ENCODE measurements at regions not wholly inside any gene's neighbourhood (a gene's known extent, or its start where the extent isn't known, plus 50 kb on each side); places are given as distances from the start of the nearest gene placed in this dataset.

DNA sequence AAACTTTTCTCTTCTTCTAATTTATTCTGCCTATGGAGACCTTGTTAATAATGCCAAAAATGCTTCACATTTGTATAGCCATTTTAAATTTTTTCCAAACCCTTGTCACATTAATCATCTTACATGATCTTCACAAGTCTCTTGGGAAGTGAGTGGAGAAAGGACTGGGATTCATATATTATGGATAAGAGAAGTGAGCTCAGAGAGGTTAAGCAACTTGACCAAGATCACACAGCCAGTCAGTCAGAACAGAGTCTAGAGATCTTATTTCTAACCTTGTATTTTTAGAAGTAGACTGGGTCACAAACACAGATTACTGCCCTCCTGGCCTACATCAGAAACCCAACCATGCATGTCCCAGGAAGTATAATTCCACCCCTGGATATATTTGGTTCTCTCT lies 218.0 kb upstream of the ADRA1B start:
- no peak for DNase-seq (ENCODE audit: low read depth in 2 of 2)

DNA sequence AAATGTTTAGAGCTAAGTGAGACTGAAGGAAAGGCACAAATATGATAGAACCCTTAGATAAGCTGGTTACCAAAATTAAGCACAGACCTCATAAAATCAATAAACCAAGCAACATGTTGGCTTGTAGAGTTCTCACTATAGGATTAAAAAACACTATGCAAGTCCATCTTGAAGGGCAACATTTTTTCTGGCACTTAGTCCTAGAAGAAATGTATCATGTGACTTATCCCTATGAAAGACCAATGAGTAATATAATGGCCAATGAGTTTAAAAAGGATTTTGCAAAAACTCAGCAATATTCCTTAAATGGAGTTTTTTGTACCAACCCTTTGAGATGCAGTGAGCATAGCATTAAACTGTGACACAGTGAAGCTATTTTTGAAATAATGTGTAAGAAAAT lies 216.3 kb upstream of the ADRA1B start:
- no peak for DNase-seq (ENCODE audit: low read depth in 2 of 2)

DNA sequence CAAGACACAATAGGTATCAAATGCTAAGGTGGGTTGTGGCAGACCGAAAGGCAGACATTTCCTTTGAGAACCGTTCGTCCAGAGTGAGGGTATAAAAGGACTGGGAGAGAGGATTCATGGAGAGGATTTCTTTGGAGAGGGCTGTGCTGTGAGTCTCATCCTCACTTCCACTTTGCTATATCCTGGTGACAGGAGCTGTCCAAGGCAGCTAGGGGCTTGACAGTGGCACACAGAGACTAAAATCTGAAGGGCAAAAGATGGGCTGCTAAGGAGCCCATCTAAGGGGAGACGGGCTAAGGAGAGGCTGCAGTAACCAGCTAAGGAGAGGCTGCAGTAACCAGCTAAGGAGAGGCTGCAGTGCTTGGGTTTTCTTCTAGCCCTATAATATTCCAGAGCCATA lies 214.0 kb upstream of the ADRA1B start:
- DNase-seq (ENCODE audit: low read depth in 2 of 2): no peak

DNA sequence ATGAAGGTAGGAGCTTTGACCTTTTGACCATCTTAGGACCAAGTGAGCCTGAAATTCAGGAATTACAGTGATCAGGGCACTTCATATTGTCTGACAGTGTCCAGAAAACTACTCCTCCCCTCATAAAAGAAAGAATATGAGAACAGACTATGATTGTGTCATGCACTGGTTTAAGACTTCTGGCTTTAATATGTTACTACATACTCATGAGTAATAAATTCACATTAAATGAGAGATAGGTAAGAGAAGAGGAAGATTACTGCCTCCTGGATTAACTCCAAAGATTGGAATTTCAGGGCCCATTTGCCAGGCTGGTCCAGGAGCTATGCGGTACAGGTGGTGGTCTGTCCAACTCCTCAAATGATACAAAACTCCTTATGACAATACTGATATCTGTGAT lies 213.5 kb upstream of the ADRA1B start:
- DNase-seq (ENCODE audit: low read depth in 2 of 2): no peak

DNA sequence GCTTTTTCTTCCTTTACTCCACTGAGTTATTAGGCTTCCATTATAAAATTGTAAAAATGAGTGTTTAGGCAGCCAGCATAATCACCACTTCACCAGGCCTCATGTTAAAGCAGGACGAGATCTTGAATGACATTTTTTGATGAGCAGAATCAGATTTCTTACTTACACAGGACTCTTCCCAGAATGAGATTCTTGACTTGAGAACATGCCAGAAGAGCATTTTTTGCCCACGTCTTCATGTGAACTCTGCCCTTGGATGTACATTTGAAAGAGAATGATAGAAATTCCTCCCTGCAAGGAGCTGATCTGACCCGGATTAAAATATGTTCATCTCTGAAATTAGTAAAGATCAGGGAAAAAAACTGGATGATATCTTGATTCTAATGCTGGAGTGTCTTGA lies 212.1 kb upstream of the ADRA1B start:
- no peak for DNase-seq (ENCODE audit: low read depth in 2 of 2)

DNA sequence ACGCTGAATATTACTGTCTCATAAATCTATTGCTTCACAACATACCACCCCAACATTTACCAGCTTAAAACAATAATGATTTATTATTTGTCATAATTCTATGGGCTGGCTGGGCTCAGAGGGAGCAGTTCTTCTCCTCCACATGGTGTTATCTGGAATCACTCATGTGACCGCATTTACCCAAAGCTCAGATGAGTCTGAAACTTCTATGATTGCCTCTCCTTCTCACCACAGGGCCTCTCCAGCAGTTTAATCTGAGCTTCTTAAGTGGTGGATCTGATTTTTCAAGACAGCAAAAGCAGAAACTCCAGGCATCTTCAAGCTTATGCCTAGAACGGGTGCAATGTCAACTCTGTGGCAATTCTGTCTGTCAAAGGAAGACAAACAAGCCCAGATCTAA lies 210.3 kb upstream of the ADRA1B start:
- no peak for DNase-seq (ENCODE audit: low read depth in 2 of 2)

DNA sequence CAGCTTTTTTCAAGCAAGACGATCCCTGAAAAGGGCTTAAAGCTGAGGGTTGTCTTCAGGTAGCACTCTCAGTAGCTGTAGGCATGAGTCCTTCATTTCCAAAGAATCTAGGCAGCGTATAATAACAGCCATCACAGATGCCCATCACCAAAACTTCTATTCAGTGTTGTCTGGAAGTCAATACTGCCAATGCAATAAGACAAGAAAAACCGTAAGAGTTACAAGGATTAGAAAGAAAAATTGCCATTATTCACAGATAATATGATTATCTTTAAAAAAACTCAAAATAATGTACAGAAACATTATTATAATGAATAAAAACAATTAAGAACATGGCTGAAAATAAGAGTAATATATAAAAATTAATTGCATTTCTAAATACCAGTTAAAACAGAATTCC lies 208.2 kb upstream of the ADRA1B start:
- no peak for DNase-seq (ENCODE audit: low read depth in 2 of 2)

DNA sequence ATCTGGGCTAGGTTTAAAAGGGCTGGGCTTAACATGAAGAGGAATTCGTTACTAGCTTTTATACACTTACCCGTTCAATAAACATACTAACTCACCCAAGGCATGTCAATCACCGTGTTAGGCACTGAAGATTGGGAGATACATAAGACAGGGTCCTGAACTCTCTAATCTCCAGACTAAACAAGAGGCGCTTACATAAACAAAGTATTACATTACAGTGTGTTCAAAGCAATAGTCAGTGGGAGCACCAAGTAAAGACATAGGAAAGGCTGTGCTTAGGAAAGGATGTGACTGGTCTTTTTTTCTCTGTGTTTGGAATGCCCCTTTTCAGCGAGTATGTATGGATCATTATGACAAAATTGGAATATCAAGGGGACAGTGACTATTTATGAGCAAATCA lies 203.6 kb upstream of the ADRA1B start:
- DNase-seq (ENCODE audit: low read depth in 2 of 2): no peak

DNA sequence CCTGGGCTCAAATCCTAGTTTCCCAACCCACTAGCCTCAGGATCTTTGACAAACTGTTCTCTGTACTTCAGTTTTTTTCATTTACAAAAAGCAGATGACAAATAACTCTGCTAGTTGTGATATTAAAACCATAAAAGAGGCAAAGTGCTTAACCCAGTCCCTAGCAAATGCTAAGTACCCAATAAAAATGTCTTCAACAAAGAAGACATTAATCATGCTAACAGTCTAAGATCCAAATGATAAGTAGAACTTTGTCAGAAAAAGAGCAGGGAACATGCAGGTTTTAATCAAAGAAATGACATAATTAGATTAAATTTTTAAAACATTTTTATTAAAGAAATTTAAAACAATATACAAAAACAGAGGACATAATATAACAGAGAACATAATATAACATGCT lies 203.0 kb upstream of the ADRA1B start:
- no peak for DNase-seq (ENCODE audit: low read depth in 2 of 2)

DNA sequence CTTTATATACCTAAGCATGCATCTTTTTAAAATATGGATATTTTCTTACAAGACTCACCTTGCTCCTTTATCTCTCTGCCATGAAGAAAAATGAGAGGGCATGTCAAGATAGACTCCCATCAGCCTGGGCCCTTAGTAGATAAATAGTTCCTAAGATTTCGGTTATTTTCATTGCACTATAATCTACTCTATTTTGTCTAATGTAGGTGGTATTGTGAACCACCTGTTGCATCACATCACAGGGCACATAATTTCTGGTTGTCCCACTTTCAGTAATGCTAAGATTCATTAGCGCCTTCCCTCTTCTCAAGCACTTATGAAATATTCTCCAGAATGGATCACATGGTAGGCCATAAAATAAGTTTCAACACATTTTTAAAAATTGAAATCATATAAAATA lies 202.5 kb upstream of the ADRA1B start:
- DNase-seq (ENCODE audit: low read depth in 2 of 2): no peak

DNA sequence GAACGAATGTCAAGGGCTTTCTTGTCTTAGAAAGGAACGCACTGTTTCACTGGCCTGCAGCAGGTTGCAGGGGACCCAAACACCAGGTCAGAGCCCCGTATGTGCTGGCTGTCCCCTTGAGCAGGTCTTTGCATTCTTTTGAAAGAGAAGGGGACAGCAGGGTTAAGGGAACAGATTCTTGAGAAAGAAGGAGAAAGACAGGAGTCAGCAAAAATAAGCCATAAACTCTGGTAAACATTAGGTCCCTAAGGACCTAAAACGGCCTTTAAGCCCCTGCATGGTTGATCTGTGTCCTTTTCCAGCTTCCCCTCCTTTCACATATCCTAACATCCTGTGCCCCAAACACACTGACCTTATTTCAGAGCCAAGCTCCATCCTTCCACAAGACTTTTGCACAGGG lies 190.8 kb upstream of the ADRA1B start:
- no peak for DNase-seq (ENCODE audit: low read depth in 2 of 2)

DNA sequence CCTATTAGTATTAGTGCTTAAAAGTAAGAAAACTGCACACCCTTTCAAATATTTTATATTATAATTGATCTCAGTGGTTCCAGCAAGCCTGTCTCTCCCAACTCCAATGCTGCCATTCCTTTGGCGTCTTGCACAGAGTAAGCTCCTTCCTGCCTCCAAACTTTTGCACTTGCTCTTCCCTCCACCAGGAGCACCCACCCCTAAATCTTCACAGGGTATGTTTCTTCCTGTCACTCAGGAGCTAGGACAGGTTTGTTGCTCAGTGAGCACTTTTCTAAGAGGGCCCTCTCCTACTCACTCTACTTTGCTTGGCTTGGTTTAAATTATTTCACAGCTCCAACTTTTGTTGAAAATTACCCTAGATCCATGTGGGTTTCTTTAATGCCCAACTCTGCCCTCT lies 189.1 kb upstream of the ADRA1B start:
- DNase-seq (ENCODE audit: low read depth in 2 of 2): no peak

DNA sequence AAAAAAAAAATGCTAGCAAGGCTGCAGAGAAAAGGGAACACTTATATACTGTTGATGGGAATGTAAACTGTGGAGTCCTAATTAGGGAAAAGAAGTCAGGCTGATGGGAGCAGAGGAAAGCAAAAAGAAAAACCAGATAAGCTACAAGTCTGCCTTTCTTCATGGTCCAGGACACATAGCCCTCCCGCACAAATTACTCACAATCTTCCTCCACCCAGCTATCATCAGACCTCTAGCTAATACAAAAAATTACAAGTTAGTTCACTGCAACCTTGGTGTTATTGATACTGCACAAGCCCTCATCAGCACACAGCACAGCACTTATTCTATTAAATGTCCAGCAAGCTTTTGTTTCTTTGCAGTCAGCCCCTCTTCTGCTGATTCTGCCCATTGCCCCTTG lies 186.0 kb upstream of the ADRA1B start:
- DNase-seq (ENCODE audit: low read depth in 2 of 2): no peak

DNA sequence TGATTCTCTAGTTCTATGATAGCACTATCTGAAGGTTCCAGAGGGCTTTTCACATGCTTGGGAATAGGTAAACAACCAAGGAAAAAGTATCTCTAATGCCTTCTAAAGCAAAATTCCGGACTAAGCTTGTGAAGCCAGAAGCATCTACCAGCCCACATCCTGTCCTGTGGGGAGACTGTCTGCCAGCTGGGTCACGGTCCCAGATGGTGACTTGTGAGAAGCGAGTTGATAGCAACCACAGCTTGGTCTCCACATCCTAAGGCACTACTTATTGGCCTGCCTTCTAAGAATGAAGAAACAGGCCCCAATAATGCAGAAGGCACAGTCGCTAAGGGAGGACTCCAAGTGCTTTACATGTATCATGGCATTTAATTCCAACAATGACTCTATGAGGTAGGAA lies 184.1 kb upstream of the ADRA1B start:
- DNase-seq (ENCODE audit: low read depth in 2 of 2): no peak

DNA sequence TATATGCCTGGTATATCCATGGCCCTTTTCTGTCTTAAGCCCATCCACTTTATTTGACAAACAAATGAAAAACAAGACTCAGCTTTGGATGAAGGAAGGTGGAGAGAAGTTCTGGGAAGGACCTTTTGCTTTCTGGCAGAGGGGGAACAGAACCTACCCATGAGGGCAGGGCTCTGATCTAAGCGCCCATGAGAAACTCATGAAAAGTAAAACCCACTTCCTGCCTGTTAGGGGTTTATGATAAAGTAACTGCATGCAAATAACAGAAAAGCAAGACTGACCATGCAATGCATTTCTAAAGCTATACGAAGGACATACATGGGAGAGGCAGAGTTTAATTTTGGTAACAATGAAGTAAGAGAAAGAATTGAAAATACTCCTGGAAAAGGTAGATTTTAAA lies 181.9 kb upstream of the ADRA1B start:
- no peak for DNase-seq (ENCODE audit: low read depth in 2 of 2)

DNA sequence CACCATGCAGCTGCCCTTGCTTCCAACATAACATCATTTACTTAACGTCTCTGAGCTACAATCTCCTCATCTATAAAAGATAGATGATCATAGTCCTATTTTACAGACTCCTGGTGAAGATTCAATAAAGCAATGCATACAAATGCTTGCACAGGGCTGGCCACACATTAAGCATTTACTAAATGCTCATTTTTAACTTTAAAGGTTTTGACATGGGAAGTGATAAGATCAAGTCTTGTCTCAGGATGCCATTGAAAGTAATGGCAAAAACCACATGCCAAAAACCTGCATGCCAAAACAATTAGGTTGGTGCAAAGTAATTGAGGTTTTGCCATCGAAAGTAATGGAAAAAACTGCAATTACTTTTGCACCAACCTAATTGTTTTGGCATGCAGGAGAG lies 181.2 kb upstream of the ADRA1B start:
- no peak for DNase-seq (ENCODE audit: low read depth in 2 of 2)

DNA sequence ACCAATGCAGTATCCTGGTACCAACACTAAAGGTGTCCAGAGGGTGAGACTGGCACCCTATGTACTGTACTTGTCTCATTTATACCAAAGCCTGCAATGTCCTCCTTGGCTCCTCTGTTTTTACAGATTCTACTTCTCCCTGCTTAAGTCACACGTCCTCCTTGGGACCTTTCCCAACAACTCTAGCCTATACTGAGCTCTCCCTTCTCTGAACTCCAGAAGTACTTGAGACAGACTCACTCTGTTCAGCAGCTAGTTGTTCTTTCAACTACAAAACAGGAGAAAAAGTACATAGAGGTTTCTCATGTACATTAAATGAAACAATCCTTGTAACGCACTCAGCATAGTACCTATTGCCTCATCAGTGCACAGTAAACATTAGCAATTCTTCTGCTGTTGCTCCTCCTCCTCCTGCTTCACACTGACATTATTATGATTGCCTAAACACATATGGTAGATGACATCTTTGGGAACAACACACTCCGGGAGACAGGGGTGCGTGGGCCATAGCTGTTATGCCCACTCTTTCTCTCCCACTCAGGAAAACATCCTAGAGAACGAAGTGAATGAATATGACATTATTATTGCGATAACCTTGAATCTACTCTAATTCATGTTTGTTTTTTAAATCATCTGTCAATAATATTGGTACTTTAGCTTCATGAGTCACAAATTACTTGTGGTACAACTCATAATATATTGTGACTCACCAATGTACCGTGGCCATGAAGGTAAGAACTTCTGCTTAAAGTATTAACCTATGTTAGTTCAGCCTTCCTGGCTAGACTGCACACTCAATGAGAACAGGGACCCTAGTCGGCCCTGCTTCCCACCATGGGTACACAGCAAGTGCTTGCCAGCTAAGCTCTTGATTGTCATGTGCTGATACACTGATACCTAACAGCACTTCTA lies 180.3 kb upstream of the ADRA1B start:
- DNase-seq (ENCODE audit: low read depth in 2 of 2): no peak

DNA sequence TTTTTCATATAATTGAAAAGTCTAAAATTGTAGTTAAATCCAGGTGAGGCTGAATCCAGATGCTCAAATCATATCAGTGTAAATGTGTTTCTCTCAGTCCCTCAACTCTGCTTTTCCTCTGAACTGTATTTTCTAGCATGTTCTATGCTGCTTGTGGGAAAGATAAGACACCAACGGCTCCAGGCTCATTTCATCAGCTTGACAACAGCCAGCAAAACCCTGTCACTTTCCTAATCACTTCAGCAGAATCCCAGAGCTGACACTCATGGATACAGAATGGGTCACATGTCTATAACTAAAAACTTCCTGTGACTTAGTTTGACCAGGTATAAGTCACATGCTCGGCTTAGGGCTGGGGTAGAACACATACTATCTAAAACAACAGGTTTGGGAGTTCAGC lies 179.4 kb upstream of the ADRA1B start:
- no peak for DNase-seq (ENCODE audit: low read depth in 2 of 2)

DNA sequence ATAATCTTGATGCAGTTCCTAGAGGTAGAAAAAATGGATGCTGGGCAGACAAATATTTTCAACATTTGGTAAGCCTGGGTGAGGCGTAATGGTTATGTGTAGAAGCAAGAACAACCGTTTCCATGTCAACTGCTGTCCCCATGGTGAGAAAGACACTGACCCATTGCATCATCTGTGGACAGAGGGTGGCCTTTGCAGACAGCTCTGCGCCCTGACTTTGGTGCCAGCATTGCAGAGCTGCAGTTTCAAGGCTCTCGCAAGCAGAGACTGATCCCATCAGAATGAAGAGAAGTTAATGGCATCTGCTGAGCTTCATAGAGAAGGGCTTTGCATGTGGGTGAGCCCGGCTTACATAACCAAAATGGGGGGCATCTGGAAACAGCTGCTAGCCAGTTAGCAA lies 179.0 kb upstream of the ADRA1B start:
- no peak for DNase-seq (ENCODE audit: low read depth in 2 of 2)

DNA sequence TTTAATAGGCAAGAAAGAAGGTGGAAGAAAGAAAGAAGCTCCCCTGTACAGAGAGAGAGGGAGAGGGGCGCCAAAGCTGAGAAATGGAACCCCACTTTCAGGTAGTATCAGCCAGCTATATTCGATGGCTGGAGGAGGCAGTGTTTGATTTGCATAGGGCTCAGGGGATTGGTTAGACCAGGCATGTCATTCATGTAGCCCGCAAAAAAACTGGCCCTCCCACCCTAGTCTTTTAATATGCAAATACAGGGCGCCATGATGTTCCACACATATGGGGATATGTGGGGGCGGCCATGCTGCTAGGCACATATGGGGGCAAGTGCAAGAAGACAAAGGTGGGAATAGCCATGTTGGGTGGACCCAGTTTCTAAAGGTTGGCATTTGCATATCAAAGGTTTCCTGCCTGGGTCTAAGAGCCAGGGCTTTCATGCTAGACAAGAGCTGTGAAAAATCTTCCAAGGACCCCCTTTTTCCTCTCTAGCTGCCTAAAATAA lies 174.4 kb upstream of the ADRA1B start:
- no peak for DNase-seq (ENCODE audit: low read depth in 2 of 2)

DNA sequence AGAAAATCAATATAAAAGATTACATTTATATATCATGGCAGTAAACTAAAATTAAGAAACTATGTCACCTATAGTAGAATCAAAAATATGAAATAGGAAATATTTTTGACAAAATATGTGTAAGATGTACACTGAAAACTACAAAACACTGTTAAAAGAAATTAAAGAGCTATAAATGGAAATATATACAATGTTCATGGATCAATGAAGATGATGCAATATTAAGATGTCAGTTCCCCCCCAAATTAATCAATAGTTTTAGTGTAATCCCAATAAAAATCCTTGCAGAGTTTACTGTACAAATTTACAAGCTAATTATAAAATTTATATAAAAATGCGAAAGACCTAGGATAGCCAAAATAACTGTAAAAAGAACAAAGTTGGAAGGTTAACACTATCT lies 173.0 kb upstream of the ADRA1B start:
- DNase-seq (ENCODE audit: low read depth in 2 of 2): no peak

DNA sequence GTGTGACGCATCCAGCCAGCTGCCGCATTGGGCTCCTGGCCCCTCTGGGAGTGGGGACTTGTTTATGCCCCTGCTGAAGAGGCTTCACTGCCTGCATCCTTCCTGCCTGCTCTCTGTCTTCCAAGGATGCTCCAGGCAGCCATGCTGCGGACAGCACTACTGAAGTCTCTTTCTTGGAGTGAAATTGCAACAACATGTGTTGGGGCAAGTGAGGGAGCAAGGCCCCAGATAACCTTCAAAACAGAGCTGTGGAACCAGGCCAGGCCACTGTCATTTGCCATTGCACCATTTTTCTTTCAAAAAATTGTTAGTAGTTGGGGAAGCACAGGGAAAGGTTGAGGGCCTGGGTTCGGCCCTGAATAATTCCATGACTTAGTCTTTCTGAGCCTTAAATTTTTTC lies 169.6 kb upstream of the ADRA1B start:
- DNase-seq (ENCODE audit: low read depth in 2 of 2): no peak

DNA sequence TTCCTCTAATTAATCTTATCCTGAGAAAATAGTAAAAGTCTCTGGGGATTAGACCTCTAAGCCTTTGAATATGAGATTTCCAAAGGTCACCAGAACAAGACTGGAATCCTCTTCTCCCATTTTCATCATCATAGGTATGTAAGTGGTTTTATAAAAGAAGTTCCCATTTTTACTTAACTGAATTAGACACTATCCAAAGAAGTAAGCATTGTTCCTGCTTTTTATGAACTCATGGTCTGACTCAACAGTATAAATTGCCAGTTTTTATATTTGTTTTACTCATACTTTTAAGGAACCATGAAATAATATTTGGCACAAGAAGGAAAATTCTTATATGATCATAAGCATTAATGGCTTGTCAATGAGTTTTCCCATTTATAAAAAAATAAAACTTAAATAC lies 167.1 kb upstream of the ADRA1B start:
- DNase-seq (ENCODE audit: low read depth in 2 of 2): no peak

DNA sequence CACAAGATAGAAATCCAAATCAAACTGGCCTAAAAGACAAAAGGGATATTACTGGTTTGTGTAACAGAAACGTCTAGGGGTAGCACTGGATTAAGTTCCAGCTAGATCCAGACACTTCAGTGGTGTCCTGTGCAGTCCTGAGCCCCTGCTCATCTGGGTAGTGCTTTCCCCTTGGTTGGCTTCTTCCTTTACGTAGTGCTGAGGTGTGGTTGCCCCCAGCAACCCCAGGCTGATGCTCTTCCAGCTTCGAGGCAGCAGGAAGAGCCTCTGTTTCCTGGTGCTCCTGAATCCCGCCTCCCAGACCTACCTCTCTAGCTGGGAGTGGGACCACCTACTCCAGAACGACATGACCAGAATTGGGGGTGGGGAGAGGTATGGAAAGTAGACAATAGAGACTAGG lies 166.1 kb upstream of the ADRA1B start:
- DNase-seq (ENCODE audit: low read depth in 2 of 2): no peak
